ENCODE measurements at regions not wholly inside any gene's neighbourhood (a gene's known extent, or its start where the extent isn't known, plus 50 kb on each side); places are given as distances from the start of the nearest gene placed in this dataset.

DNA sequence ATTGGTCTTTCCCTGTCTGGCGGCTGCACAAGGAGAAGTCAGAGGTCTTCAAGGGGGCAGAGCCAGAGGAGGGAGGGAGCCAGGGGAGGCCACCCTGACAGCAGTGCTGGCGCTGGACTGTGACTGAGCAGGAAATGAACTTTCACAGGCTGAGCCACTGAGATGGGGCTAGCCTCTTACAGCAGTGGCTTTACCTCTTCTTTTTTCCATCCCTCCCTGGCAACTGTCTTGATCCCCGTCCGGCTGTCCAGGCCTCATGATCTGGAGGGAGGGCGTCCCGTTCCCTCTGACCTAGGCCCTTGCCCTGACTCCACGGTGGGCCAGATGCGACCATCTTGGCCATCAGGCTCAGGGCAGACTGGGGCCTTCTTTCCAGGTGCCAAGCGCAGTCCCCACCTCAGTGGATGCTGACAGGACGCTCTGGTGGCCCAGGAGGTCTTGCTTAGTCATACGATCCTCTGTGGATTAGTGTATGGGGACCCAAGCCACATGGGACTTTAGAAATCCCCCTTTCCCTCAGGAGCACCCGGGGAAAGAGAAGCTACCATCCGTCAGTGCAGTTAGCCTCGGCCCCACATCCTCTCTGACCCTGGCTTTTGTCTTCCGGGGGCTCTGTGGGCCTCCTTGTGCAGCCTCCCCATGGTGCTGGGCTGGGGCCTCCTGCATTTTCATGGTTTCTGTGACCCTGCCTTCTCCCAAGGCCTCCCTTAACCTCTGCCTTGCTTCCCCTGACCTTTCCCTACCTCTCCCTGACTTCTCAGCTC is 57.4 kb upstream of the CCDC167 start:
- TF ChIP-seq GATA2 (IDR thresholded peaks at IDR 0.05; ENCODE audit: low read depth, low read length) (no peak), GATA3 (IDR thresholded peaks at IDR 0.05; ENCODE audit: low read depth, low read length) (no peak)

Measured in SH-SY5Y (cell line).